Activated CD4-positive, CD25-positive, alpha-beta regulatory T cell treated with anti-CD3 and anti-CD28 coated beads, Interleukin-2, amount 50 U/mL, for 72 hours (primary cell): ENCODE measurements at regions not wholly inside any gene's neighbourhood (a gene's known extent, or its start where the extent isn't known, plus 50 kb on each side); places are given as distances from the start of the nearest gene placed in this dataset.

Experiments
- DNase-seq: peaks from one replicate; pipeline ENCODE4 v3.0.0; 2021

GRCh38 chr22:25351631-25352293 is 132.3 kb downstream of the CRYBB2 start:
- no peak for DNase-seq

GRCh38 chr22:25352294-25352680 is 132.8 kb downstream of the CRYBB2 start:
- no peak for DNase-seq

DNA sequence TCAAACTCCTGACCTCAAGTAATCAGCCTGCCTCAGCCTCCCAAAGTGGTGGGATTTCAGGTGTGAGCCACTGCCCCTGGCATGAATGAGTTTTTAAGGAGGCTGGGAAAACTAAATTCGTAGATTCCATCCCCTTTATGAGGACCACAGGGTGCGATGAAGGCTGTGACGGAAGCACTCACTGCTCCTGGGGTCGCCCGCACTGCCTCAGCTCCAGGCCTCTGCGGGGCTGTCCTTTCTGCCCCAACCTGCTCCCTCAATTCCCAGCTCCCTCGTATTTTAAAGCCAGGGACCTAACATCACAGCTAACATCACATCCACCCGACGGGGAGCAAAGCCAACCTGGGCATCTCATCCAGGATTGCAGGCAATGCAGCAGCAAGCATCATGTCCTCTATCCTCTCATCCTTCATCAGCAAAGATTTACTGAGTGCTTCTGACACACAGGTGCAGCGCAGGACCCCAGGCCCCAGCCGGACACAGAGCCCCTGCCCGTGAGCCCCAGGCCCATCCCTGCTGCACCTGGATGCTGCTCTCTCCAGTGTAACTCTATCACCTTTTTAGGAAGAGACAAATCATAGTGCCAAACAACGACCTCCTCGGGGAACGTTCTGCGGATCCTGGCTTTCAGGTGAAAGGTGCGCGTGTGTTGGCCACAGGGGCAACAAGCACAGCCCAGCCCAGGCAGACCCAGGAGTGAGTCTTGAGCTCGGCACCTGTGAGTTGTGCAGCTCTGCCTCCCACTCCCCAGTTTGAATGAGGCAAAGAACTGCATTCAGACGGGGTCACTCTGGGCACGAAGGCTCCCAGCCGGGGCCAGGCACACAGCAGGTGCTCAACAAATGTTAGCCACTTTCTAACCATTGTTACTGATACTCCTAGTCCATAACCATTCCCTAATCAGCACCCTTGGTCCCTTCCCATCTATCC is 134.3 kb downstream of the CRYBB2 start:
- no peak for DNase-seq

DNA sequence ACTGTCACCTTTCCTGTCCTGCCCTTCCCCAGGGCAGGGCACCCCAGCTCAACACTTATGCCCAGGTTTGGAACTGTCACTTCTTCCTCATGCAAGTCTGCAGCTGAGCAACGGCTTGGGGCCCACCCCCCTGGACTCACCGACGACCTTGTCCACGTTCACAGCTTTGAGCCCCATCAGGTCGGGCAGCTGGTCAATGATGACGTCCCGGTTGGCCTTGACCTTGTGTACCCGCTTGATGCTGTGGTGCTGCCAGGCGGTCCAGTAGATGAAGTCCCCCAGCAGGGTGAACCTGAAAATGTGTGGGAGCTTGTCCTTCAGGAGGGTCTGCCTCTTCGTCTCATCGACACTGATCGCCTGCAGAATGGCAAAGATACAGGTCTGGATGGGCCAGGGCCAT is 135.0 kb downstream of the CRYBB2 start:
- no peak for DNase-seq

- no peak for DNase-seq
These were observed 137.7 kb downstream of the CRYBB2 start for GRCh38 chr22:25357132-25357455.

- DNase-seq, result no peak
These were observed 138.4 kb downstream of the CRYBB2 start for GRCh38 chr22:25357606-25358420.

GRCh38 chr22:25358421-25359170 is 139.2 kb downstream of the CRYBB2 start:
- DNase-seq, result no peak

DNA sequence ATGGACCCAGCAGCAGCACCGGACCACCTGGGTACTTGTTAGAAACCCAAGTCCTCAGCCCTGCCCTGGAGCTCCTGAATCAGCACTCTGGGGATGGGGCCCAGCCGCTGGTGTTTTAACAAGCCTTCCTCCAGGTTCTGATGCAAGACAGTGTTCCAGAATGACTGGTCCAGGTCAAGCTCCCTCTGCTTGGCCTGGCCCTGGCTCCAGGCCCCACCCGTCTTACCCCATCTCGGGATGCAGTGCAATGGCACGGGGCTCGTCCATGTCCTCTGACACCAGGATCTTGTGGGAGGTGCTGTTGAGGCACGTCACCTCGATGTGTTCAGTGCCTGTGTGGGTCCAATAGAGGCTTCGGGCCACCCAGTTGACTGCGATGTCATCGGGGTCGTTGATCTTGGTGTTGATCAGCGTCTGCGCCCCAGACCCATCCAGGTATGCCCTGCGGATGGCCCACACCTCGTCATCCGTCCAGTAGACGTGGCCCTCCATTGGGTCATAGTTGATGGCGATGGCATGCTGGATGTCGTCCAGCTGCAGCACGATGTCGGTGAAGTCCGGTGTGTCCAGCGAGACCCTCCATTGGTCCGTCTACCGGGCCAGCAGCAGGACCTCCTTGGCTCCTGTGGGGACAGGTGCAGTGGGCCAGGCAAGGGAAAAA is 140.3 kb downstream of the CRYBB2 start:
- DNase-seq, result no peak

DNA sequence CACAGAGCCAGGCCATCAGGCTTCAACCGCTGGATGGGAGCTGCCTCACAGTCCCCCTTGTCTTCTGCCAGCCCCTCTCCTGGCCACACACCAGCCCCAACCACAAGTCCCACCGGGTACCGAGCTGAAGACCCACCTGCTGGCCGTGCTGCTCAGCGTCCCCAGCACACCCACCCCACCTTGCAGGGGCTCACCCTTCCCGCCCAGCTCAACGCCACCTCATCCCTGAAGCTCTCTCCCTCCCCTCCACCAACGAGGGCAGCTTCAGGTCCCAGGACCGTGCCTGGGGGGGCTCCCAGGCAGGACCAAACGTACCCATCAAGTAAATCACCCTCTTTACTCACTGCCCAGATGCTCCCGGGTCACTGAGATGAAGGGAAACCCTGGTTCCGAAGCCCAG is 141.0 kb downstream of the CRYBB2 start:
- DNase-seq, result no peak

GRCh38 chr22:25360891-25361645 is 141.6 kb downstream of the CRYBB2 start:
- no peak for DNase-seq

DNA sequence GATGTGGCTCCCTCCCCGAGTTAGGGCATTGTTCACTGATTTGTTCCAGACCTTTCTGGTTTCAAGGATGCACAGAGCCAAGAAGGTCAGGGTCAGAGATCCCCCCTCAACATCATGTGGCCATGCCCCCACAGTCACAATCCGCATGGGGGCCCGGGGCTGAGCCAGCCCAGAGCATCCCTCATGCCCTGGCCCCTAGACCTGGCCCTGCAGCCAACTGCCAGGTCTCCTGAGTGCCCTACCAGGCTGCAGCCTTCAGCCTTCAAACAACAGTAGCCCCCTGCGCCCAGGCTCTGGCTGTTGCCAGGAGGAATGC is 142.4 kb downstream of the CRYBB2 start:
- no peak for DNase-seq

DNA sequence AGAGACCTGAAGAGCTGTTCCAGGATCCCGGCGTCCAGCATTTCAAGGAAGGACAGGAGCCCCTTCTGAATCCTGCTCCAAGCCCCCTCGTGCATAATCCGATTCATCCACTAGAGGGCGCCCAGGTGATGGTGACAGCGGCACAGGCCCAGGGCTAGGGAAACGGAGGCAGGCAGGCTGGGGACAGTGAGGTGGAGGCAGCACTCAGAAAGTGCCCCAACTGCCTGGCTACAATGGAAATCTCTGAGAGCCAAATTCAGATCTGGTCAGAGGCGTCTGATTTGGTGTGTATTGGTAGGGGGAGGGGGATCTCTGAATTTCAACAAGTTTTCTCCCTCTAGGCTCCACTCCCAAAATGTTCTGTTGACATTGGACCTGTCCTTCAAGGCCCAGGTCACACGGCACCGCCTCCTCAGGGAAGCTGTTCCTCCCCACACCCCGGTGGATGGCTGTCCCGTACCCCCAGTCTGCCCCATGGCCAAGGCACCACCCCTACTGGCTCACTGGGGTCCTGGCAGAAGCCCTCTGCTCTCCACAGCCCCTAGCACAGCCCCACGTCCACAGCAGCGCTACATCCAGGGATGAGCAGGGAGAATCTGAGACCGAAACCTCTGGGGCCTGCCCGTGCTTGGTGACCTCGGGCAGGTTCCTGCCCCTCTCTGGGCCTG is 142.9 kb downstream of the CRYBB2 start:
- peak; percentile 80 for DNase-seq

DNA sequence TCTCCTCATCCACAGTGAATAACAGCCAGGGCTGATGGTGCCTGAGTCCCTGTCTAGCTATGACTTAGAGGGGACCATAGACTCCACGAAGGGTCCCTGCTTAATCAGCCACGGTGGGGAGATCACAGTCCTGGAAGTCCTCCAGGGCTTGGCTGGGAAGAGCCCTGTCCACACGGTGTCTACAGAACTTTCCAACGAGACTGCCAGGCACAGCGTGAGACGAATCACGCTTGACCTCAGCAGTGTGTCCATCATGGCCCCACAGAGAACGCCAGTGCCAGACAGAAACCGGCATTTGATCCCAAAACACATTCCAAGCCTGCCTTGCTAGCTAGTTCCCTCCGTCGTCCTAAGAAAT is 143.4 kb downstream of the CRYBB2 start:
- no peak for DNase-seq

DNA sequence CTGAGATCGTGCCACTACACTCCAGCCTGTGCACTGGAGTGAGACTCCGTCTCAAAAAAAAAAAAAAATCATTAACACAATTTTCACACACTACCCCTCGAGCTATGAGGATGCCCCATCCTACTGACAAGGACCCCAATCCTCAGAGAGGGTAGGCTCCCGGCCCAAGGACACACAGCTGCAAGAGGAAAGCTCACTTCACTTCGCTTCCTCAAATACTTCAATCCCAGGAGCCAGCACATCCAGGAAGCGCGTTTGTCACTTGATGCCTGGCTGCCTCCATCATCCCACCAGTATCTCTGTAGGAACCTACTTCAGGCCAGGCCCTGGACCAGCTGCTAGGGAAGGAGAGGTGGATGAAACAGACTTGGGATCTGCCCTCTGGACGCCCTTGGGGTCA is 144.0 kb downstream of the CRYBB2 start:
- no peak for DNase-seq

GRCh38 chr22:25364281-25364680 is 144.8 kb downstream of the CRYBB2 start:
- DNase-seq, result no peak

GRCh38 chr22:25364736-25365241 is 145.3 kb downstream of the CRYBB2 start:
- DNase-seq, result no peak

GRCh38 chr22:25365491-25366261 is 146.2 kb downstream of the CRYBB2 start:
- DNase-seq, result no peak

- DNase-seq, result no peak
These were observed 147.0 kb downstream of the CRYBB2 start for GRCh38 chr22:25366408-25366807.

- no peak for DNase-seq
These were observed 147.5 kb downstream of the CRYBB2 start for GRCh38 chr22:25366876-25367466.

DNA sequence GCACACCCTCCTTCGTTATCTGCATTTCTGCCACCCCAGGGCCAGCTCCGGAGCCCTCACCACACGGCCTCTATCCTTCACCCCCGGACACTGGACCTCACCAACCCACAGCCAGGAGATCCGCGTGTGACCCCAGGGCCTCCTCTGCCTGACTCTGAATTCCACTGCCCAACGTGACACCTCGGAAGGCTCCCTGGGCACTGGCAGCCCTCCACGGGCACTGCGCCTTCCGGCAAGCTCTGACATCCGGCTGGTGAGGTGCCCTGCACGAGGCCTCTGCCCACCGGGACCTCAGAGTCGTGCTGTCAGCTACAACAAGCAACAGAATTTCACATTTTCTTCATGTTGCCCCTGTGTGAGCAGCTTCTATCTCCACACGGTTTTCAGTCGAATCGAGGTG is 148.3 kb downstream of the CRYBB2 start:
- no peak for DNase-seq
